ENCODE measurements at regions not wholly inside any gene's neighbourhood (a gene's known extent, or its start where the extent isn't known, plus 50 kb on each side); places are given as distances from the start of the nearest gene placed in this dataset.

DNA sequence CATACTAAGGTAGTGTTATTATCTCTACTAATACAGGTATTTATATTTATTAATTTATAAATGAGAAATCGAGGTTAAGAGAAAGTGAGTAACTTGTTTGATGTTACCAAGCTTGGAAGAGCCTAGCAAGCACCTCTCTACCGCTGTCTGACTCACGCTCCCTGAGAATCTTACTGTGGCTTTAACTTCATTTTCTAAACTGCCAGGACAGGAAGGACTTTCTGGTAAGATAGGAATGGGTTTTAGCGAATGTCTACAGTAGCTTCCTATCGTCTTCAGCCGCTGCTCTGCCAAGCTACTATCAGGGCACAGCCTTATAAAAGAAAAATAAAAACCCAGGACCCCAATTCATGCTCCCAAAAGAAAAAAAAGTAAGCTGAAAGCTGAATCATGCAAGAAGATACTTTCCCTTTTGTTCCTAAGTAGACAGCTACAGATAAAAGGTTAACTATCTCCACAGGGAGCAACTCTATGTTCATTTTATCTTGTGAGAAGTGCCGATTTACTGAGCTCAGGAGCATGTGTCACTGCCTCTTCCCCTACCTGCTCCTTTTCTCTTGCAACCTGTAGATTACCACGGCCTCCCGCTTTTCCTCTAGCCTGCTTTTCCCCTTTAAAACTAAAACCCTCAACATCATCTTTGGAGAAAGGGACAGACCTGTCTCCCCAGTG, 60.2 kb downstream of the THNSL1 start:
- peak; percentile 21 to 78 (median 58) for DNase-seq
- Histone ChIP-seq H3K4me3 (ENCODE audit: control insufficient read depth in 1 of 7, extremely low read depth in 1 of 7, insufficient read depth in 4 of 7, low read depth in 2 of 7, low read length in 6 of 7) (peak overlapping the region in 1 of 7 experiments; percentile 17), H3K27me3 (replicated peaks in 2 of 5; ENCODE audit: control insufficient read depth in 4 of 5, insufficient read depth in 5 of 5, low read length in 4 of 5) (no peaks in the 10 kb centered on the region), H3K27ac (ENCODE audit: insufficient read depth in 1 of 2, low read depth in 1 of 2, low read length in 2 of 2, poor library complexity in 1 of 2, severe bottlenecking in 2 of 2) (peak overlapping the region in 1 of 2 experiments; percentile 9), H3K36me3 (ENCODE audit: control insufficient read depth in 4 of 4, insufficient read depth in 4 of 4, low read length in 3 of 4) (no peaks in the 10 kb centered on the region), H3K9me3 (ENCODE audit: control extremely low read depth in 1 of 5, control insufficient read depth in 4 of 5, insufficient read depth in 2 of 5, low read depth in 1 of 5, low read length in 4 of 5) (no peaks in the 10 kb centered on the region), H3K4me1 (ENCODE audit: control extremely low read depth in 1 of 4, control insufficient read depth in 4 of 4, insufficient read depth in 4 of 4, low read length in 3 of 4) (peaks cover 0 to 7% (median 0%) of the 10 kb centered on the region in 4 experiments)
- ChIA-PET CTCF (interaction anchor here (0.7 to 1.7 kb wide), 3 partner anchors 434 to 461 kb away, joined by 3 to 4 read pairs (median 3); no protein-coding TSS in a partner anchor), POLR2A (no interaction called here)
- 93% methylated on average over 3 of the region's 9 CpGs for WGBS (ENCODE audit: insufficient coverage)

DNA sequence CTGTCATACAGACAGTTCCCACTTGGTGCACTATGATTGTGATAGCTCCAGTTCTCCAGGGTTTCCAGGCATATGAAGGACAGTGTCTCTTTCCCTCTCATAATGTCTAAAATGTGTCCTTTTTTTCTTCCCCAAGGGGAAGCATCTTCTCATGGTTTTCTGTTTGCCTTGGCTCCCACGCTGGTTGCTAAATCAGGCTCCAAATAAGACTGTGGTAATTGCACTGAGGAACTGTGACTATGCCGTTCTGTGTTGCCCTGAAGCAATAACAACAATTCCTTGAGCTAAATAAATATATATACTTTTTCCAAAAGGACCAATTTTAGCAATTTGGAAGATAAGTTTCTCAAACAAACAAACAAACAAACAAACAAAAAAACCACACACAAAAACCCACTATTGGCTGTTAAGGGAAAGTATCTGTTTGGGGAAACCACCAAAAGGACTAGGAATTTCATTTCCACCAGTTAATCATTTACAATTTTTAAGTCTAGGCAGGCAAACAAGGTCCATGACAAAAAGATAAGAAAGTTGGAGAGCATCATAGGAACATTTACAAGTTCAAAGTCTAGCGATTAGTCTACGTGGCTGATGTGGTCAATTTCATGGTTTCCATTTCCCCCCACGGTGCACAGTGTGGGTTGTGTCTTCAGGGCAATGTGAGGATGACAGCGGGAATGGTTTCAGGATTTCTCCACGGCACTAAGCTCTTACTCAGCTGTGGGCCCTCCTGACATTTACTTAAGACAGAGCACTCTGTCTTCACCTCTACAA, 62.4 kb downstream of the THNSL1 start:
- H3K36me3 ChIP-seq (ENCODE audit: control insufficient read depth in 4 of 4, insufficient read depth in 4 of 4, low read length in 3 of 4): no peaks in the 10 kb centered on the region
- CTCF ChIA-PET: no interaction called here
- no peak overlapping the region for H3K27ac ChIP-seq (ENCODE audit: insufficient read depth in 1 of 2, low read depth in 1 of 2, low read length in 2 of 2, poor library complexity in 1 of 2, severe bottlenecking in 2 of 2)
- H3K27me3 ChIP-seq (replicated peaks in 2 of 5; ENCODE audit: control insufficient read depth in 4 of 5, insufficient read depth in 5 of 5, low read length in 4 of 5): peaks cover 0 to under 1% (median 0%) of the 10 kb centered on the region in 5 experiments
- no peak overlapping the region for H3K4me3 ChIP-seq (ENCODE audit: control insufficient read depth in 1 of 7, extremely low read depth in 1 of 7, insufficient read depth in 4 of 7, low read depth in 2 of 7, low read length in 6 of 7)
- WGBS (ENCODE audit: insufficient coverage): 59% methylated on average over 6 of the region's 7 CpGs
- no peaks in the 10 kb centered on the region for H3K9me3 ChIP-seq (ENCODE audit: control extremely low read depth in 1 of 5, control insufficient read depth in 4 of 5, insufficient read depth in 2 of 5, low read depth in 1 of 5, low read length in 4 of 5)
- DNase-seq: no peak
- POLR2A ChIA-PET: no interaction called here
- peaks cover 0 to 7% (median 0%) of the 10 kb centered on the region in 4 experiments for H3K4me1 ChIP-seq (ENCODE audit: control extremely low read depth in 1 of 4, control insufficient read depth in 4 of 4, insufficient read depth in 4 of 4, low read length in 3 of 4)

DNA sequence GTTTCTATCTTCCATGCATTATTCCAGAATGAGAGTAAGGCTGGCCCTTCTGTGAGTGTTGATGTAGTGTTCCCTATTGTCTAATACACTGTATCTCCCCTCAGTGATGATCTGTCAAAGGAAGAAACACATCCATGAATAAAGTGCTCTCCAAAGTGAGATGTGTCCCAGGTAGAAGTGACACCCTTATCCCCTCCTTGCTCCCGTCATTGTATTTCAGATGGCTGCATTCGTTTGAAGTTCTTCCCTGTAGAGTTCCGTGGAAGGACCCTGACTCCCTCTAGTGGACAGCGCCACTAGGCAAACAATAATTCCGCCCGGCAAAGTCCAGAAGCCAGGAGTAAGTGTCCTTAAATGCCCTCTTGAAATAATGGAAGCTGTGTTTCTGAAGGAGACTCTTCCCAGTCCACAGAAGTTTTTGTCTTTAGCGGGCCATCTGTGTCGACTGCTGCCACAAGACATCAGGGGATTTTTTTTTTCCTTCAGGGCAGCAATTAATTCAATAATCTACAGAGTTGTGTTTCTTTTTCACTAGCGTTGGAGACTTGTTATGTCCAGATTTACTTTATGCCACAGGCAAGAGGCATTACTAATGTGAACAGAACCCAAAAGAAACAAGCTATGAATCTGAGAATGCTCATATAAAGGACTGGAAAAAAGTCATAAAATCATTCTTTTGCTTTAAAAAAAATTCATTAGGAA, 64.6 kb downstream of the THNSL1 start:
- H3K4me3 ChIP-seq (ENCODE audit: control insufficient read depth in 1 of 7, extremely low read depth in 1 of 7, insufficient read depth in 4 of 7, low read depth in 2 of 7, low read length in 6 of 7): no peak overlapping the region
- ChIA-PET POLR2A (no interaction called here), CTCF (interaction anchor here (0.6 to 3.2 kb wide), 23 partner anchors 9 to 465 kb away, joined by 3 to 17 read pairs (median 4); partner anchors contain the start of genes ENKUR and THNSL1)
- peaks cover 0 to 7% (median 0%) of the 10 kb centered on the region in 4 experiments for H3K4me1 ChIP-seq (ENCODE audit: control extremely low read depth in 1 of 4, control insufficient read depth in 4 of 4, insufficient read depth in 4 of 4, low read length in 3 of 4)
- DNase-seq: peak; percentile 71 to 76 (median 72)
- no peak overlapping the region for H3K27ac ChIP-seq (ENCODE audit: insufficient read depth in 1 of 2, low read depth in 1 of 2, low read length in 2 of 2, poor library complexity in 1 of 2, severe bottlenecking in 2 of 2)
- peaks cover 0 to 2% (median 0%) of the 10 kb centered on the region in 5 experiments for H3K27me3 ChIP-seq (replicated peaks in 2 of 5; ENCODE audit: control insufficient read depth in 4 of 5, insufficient read depth in 5 of 5, low read length in 4 of 5)
- H3K9me3 ChIP-seq (ENCODE audit: control extremely low read depth in 1 of 5, control insufficient read depth in 4 of 5, insufficient read depth in 2 of 5, low read depth in 1 of 5, low read length in 4 of 5): no peaks in the 10 kb centered on the region
- H3K36me3 ChIP-seq (ENCODE audit: control insufficient read depth in 4 of 4, insufficient read depth in 4 of 4, low read length in 3 of 4): no peaks in the 10 kb centered on the region
- 8% methylated on average over 6 of the region's 9 CpGs for WGBS (ENCODE audit: insufficient coverage)

DNA sequence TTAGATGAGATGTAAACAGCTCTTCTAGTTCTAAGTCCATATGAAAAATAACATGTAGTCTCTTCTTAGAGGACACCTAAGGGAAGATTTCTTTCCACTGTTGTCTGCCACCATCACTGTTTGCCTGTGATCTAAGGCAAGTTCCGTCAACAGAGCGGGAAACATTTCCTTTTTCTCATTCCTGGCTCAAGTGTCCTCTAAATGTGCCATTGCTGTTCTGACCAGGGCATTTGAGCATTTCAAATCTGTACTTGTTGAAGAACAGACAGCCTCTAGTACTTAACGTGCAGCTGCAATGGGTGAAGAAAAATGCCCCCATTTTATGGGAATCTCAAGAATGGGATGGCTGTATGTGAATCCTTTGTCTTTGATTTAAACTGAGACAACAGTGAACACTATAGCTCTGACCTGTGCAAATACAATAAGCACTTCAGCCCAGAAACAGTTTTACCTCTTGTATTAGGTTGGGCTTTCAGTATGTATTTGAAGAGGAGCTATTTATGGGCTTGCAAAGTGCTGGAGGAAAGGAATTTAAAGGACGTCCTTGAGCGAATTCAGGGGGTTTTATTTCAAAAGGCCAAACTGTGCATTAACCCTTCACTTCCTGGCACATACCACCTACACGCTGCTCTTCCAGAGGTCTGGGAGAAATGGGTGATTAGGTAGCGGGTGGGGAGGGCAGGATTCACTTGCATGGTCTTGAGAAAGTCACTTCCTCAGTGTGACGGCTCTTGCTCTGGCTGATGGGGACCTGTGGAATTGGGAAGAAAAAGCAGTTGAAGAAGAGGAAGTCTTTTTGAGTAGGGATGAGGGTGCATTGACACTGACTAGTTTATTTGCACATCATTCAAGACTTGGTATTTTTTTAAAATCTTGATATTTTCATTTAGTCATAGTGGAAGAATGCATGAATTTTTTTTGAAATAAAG, 66.1 kb downstream of the THNSL1 start:
- ChIA-PET POLR2A (no interaction called here), CTCF (interaction anchor here (1.0 to 3.2 kb wide), 9 partner anchors 12 to 465 kb away, joined by 3 to 17 read pairs (median 8); no protein-coding TSS in a partner anchor)
- H3K27ac ChIP-seq (ENCODE audit: insufficient read depth in 1 of 2, low read depth in 1 of 2, low read length in 2 of 2, poor library complexity in 1 of 2, severe bottlenecking in 2 of 2): no peak overlapping the region
- H3K27me3 ChIP-seq (replicated peaks in 2 of 5; ENCODE audit: control insufficient read depth in 4 of 5, insufficient read depth in 5 of 5, low read length in 4 of 5): peaks cover 0 to 2% (median 0%) of the 10 kb centered on the region in 5 experiments
- no peaks in the 10 kb centered on the region for H3K9me3 ChIP-seq (ENCODE audit: control extremely low read depth in 1 of 5, control insufficient read depth in 4 of 5, insufficient read depth in 2 of 5, low read depth in 1 of 5, low read length in 4 of 5)
- no peak overlapping the region for H3K4me3 ChIP-seq (ENCODE audit: control insufficient read depth in 1 of 7, extremely low read depth in 1 of 7, insufficient read depth in 4 of 7, low read depth in 2 of 7, low read length in 6 of 7)
- H3K4me1 ChIP-seq (ENCODE audit: control extremely low read depth in 1 of 4, control insufficient read depth in 4 of 4, insufficient read depth in 4 of 4, low read length in 3 of 4): peaks cover 0 to 1% (median 0%) of the 10 kb centered on the region in 4 experiments
- DNase-seq: no peak
- no peaks in the 10 kb centered on the region for H3K36me3 ChIP-seq (ENCODE audit: control insufficient read depth in 4 of 4, insufficient read depth in 4 of 4, low read length in 3 of 4)
- 80% methylated on average over 6 of the region's 8 CpGs for WGBS (ENCODE audit: insufficient coverage)

DNA sequence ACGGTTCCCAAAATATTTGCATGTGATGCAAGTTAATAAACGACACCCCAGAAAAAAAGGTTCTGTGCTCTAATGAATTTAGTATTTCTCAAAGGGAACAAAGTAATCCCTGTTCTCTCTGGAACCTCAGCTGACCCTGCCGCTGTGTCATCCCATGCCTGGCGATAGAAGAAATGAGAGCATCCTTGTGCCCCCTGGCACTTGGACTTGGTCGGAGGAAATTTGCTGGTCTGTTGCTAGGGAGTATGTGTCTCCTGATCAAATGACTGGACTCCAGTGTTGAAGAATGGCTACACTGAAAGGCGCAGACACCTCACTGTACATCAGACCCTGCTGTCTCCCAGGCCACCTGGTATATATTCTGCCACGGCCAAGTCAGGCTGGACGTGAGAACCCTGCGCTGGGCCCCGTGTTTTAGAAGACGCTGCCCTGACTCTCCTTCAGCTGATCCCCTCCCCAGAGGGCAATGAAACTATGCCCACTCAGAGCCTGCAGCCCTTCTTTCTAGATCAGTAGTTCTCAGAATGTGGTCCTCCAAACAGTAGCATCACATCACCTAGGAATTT, 67.2 kb downstream of the THNSL1 start:
- Histone ChIP-seq H3K36me3 (ENCODE audit: control insufficient read depth in 4 of 4, insufficient read depth in 4 of 4, low read length in 3 of 4) (no peaks in the 10 kb centered on the region), H3K4me3 (ENCODE audit: control insufficient read depth in 1 of 7, extremely low read depth in 1 of 7, insufficient read depth in 4 of 7, low read depth in 2 of 7, low read length in 6 of 7) (no peak overlapping the region), H3K4me1 (ENCODE audit: control extremely low read depth in 1 of 4, control insufficient read depth in 4 of 4, insufficient read depth in 4 of 4, low read length in 3 of 4) (peaks cover 0 to 1% (median 0%) of the 10 kb centered on the region in 4 experiments), H3K9me3 (ENCODE audit: control extremely low read depth in 1 of 5, control insufficient read depth in 4 of 5, insufficient read depth in 2 of 5, low read depth in 1 of 5, low read length in 4 of 5) (no peaks in the 10 kb centered on the region), H3K27me3 (replicated peaks in 2 of 5; ENCODE audit: control insufficient read depth in 4 of 5, insufficient read depth in 5 of 5, low read length in 4 of 5) (peaks cover 0 to 2% (median 0%) of the 10 kb centered on the region in 5 experiments), H3K27ac (ENCODE audit: insufficient read depth in 1 of 2, low read depth in 1 of 2, low read length in 2 of 2, poor library complexity in 1 of 2, severe bottlenecking in 2 of 2) (no peak overlapping the region)
- no peak for DNase-seq
- POLR2A ChIA-PET: no interaction called here
- CTCF ChIA-PET: no interaction called here
- 95% methylated on average over 9 of the region's 11 CpGs for WGBS (ENCODE audit: insufficient coverage)

DNA sequence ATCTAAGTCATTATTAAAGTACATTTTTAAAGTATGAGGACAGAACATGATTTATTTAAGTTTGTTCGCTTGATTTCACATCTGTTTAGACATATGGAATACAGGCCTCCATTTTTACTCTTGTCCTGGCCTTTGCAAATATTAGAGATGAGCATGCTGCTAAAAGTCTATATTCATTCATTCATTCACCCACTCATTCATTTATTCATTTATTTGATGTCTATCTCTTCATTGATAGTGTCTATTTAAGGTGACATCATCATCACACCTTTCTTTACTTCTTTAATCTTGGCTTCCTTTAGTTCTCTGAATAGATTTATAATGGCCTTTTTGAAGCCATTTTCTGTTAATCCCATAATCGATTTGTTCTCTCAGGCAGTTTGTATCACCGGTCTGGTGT, 68.0 kb downstream of the THNSL1 start:
- H3K36me3 ChIP-seq (ENCODE audit: control insufficient read depth in 4 of 4, insufficient read depth in 4 of 4, low read length in 3 of 4): no peaks in the 10 kb centered on the region
- CTCF ChIA-PET: interaction anchor here (0.9 to 1.2 kb wide), 2 partner anchors 59 to 442 kb away, joined by 3 read pairs; no protein-coding TSS in a partner anchor
- H3K9me3 ChIP-seq (ENCODE audit: control extremely low read depth in 1 of 5, control insufficient read depth in 4 of 5, insufficient read depth in 2 of 5, low read depth in 1 of 5, low read length in 4 of 5): no peaks in the 10 kb centered on the region
- no peak overlapping the region for H3K4me3 ChIP-seq (ENCODE audit: control insufficient read depth in 1 of 7, extremely low read depth in 1 of 7, insufficient read depth in 4 of 7, low read depth in 2 of 7, low read length in 6 of 7)
- H3K4me1 ChIP-seq (ENCODE audit: control extremely low read depth in 1 of 4, control insufficient read depth in 4 of 4, insufficient read depth in 4 of 4, low read length in 3 of 4): peaks cover 0 to 1% (median 0%) of the 10 kb centered on the region in 4 experiments
- H3K27me3 ChIP-seq (replicated peaks in 2 of 5; ENCODE audit: control insufficient read depth in 4 of 5, insufficient read depth in 5 of 5, low read length in 4 of 5): peaks cover 0 to 2% (median 0%) of the 10 kb centered on the region in 5 experiments
- no CpG with 5 or more reads among the region's 3 CpGs for WGBS (ENCODE audit: insufficient coverage)
- DNase-seq: no peak
- POLR2A ChIA-PET: no interaction called here
- no peak overlapping the region for H3K27ac ChIP-seq (ENCODE audit: insufficient read depth in 1 of 2, low read depth in 1 of 2, low read length in 2 of 2, poor library complexity in 1 of 2, severe bottlenecking in 2 of 2)
